Fibroblast of lung (primary cell): ENCODE measurements at regions not wholly inside any gene's neighbourhood (a gene's known extent, or its start where the extent isn't known, plus 50 kb on each side); places are given as distances from the start of the nearest gene placed in this dataset.

ENCODE experiments used
- CTCF ChIP-seq, 2 donors: IDR thresholded peaks in 1 of 2; conservative IDR thresholded peaks in 1 of 2; 1 replicate in 1 of 2; 2 replicates in 1 of 2; pipeline ENCODE4 v1.5.1; 2011 to 2012; ENCODE audit warnings: low read length in 2 of 2, control low read depth in 1 of 2, inconsistent platforms in 1 of 2, low read depth in 1 of 2, mild to moderate bottlenecking in 1 of 2
- EZH2 ChIP-seq: IDR thresholded peaks from 2 replicates; pipeline ENCODE4 v1.5.1; 2012; ENCODE audit warnings: low read length, control low read depth, mild to moderate bottlenecking; ENCODE audit errors: missing control alignments

DNA sequence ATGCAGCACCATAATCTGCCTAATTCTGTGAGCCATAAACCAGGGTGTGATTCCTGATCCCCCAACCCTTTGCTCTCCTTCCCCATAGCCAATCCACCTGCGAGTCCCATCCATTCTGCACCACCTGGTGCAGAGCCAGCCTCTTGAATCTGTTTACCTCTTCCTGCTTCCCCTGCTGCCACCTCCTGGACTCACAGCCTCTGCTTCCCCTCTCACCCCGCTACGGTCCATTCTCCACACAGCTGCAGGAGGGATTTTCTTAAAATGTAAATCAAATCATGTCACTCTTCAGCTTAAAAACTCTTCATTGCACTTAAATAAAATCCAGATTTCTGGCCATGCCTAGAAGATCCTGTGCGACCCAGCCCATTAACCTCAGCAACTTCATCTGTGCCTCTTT is 186.7 kb downstream of the FOXD2 start:
- TF ChIP-seq CTCF (conservative IDR thresholded peaks at IDR 0.05 in 1 of 2, IDR thresholded peaks at IDR 0.05 in 1 of 2; ENCODE audit: low read depth in 1 of 2, low read length in 2 of 2) = no peak
- TF ChIP-seq EZH2 = no peak
